PC-9 (cell line): ENCODE measurements at regions not wholly inside any gene's neighbourhood (a gene's known extent, or its start where the extent isn't known, plus 50 kb on each side); places are given as distances from the start of the nearest gene placed in this dataset.

Experiments used
- EZH2 ChIP-seq: fragments of 200-600 bp; sonication (generic); IDR thresholded peaks from 2 replicates; pipeline ENCODE4 v1.8.0; 2017; ENCODE audit warnings: antibody characterized with exemption, low read depth
- TF ChIP-seq, protein P1 (sequence below): fragments of 200-600 bp; sonication (generic); conservative IDR thresholded peaks from 2 replicates; pipeline ENCODE4 v1.6.1; 2017; ENCODE audit warnings: mixed run types, antibody characterized with exemption, mild to moderate bottlenecking, moderate library complexity

DNA sequence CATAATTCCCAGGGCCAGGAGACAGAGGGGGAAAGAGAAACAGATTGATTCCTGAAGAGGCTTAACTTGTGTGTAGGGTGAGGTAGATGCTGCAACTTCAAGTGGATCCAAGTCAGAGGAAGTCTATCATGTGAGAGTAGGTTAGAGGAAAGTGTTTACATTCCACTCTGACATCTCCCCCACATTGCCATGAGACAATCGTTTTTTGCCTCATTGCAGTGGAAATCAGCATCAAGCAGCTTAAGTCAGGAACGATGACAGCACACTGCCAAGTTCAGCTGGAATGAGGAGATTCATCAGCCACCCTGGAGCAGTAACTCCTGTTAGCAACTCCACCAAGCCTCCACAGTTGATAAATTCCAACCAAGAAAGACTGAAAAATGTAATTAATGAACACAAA lies 689.7 kb upstream of the MEF2C start:
- no peak for TF ChIP-seq EZH2
- TF ChIP-seq, protein P1, sequence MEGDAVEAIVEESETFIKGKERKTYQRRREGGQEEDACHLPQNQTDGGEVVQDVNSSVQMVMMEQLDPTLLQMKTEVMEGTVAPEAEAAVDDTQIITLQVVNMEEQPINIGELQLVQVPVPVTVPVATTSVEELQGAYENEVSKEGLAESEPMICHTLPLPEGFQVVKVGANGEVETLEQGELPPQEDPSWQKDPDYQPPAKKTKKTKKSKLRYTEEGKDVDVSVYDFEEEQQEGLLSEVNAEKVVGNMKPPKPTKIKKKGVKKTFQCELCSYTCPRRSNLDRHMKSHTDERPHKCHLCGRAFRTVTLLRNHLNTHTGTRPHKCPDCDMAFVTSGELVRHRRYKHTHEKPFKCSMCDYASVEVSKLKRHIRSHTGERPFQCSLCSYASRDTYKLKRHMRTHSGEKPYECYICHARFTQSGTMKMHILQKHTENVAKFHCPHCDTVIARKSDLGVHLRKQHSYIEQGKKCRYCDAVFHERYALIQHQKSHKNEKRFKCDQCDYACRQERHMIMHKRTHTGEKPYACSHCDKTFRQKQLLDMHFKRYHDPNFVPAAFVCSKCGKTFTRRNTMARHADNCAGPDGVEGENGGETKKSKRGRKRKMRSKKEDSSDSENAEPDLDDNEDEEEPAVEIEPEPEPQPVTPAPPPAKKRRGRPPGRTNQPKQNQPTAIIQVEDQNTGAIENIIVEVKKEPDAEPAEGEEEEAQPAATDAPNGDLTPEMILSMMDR: no peak
